SK-N-SH treated with all-trans-retinoic acid at 6 μM for 48 hours (cell line): ENCODE measurements at regions not wholly inside any gene's neighbourhood (a gene's known extent, or its start where the extent isn't known, plus 50 kb on each side); places are given as distances from the start of the nearest gene placed in this dataset.
A peak's percentile ranks its signal among the peaks of the same experiment; 100 is the strongest.

Experiments used
- ATAC-seq: fragments of 200-7000 bp; cut with Tn5 transposase; 3 replicates; pipeline ENCODE4 v1.9.1; 2020; ENCODE audit warnings: mild to moderate bottlenecking, moderate library complexity
- ARNTL ChIP-seq: fragments of 450-650 bp; formaldehyde crosslinking; IDR thresholded peaks from 2 replicates; pipeline ENCODE4 v1.5.0; 2020; ENCODE audit warnings: low read depth, mild to moderate bottlenecking, moderate library complexity, borderline replicate concordance
- BACH2 ChIP-seq: fragments of 250-450 bp; sonication (Bioruptor Pico); IDR thresholded peaks from 2 replicates; pipeline ENCODE4 v1.9.0; 2021; ENCODE audit warnings: mild to moderate bottlenecking, borderline replicate concordance
- CREB5 ChIP-seq: fragments of 250-450 bp; sonication (Bioruptor Pico); IDR thresholded peaks from 2 replicates; pipeline ENCODE4 v1.5.1; 2020; ENCODE audit warnings: low read depth, mild to moderate bottlenecking, moderate library complexity
- CSDC2 ChIP-seq: fragments of 250-450 bp; sonication (Bioruptor Pico); IDR thresholded peaks from 2 replicates; pipeline ENCODE4 v1.5.0; 2020; ENCODE audit warnings: mild to moderate bottlenecking, moderate library complexity
- CSRNP3 ChIP-seq: fragments of 250-450 bp; sonication (Bioruptor Pico); IDR thresholded peaks from 2 replicates; pipeline ENCODE4 v1.5.1; 2021; ENCODE audit warnings: mild to moderate bottlenecking, moderate library complexity
- ESRRG ChIP-seq: fragments of 250-450 bp; sonication (Bioruptor Pico); IDR thresholded peaks from 2 replicates; pipeline ENCODE4 v1.6.1; 2021; ENCODE audit warnings: mild to moderate bottlenecking
- GLIS3 ChIP-seq: fragments of 250-450 bp; sonication (Bioruptor Pico); IDR thresholded peaks from 2 replicates; pipeline ENCODE4 v1.5.0; 2020; ENCODE audit warnings: mild to moderate bottlenecking, moderate library complexity
- ISL1 ChIP-seq: fragments of 250-450 bp; sonication (Bioruptor Pico); IDR thresholded peaks from 2 replicates; pipeline ENCODE4 v2.1.2; 2022; ENCODE audit warnings: mild to moderate bottlenecking, moderate library complexity
- OSR1 ChIP-seq: fragments of 250-450 bp; sonication (Bioruptor Pico); IDR thresholded peaks from 2 replicates; pipeline ENCODE4 v1.8.0; 2022; ENCODE audit warnings: moderate library complexity, mild to moderate bottlenecking, inconsistent platforms
- PATZ1 ChIP-seq: fragments of 250-450 bp; sonication (Bioruptor Pico); IDR thresholded peaks from 2 replicates; pipeline ENCODE4 v1.8.0; 2020; ENCODE audit warnings: mild to moderate bottlenecking, moderate library complexity, borderline replicate concordance
- POU6F1 ChIP-seq: fragments of 250-450 bp; sonication (Bioruptor Pico); IDR thresholded peaks from 2 replicates; pipeline ENCODE4 v1.8.0; 2021; ENCODE audit warnings: low read depth, mild to moderate bottlenecking, moderate library complexity, borderline replicate concordance
- RARB ChIP-seq: fragments of 250-450 bp; sonication (Bioruptor Pico); IDR thresholded peaks from 2 replicates; pipeline ENCODE4 v1.8.0; 2021; ENCODE audit warnings: mild to moderate bottlenecking, moderate library complexity
- SNAI2 ChIP-seq: fragments of 250-450 bp; sonication (Bioruptor Pico); IDR thresholded peaks from 2 replicates; pipeline ENCODE4 v1.5.0; 2020; ENCODE audit warnings: mild to moderate bottlenecking, moderate library complexity
- TCF4 ChIP-seq: fragments of 250-450 bp; sonication (Bioruptor Pico); IDR thresholded peaks from 2 replicates; pipeline ENCODE4 v1.8.0; 2021; ENCODE audit warnings: mild to moderate bottlenecking, moderate library complexity, borderline replicate concordance
- TOX ChIP-seq: fragments of 250-450 bp; sonication (Bioruptor Pico); IDR thresholded peaks from 2 replicates; pipeline ENCODE4 v1.8.0; 2021; ENCODE audit warnings: mild to moderate bottlenecking, moderate library complexity, borderline replicate concordance
- TSHZ2 ChIP-seq: fragments of 250-450 bp; sonication (Bioruptor Pico); IDR thresholded peaks from 2 replicates; pipeline ENCODE4 v1.5.0; 2020; ENCODE audit warnings: mild to moderate bottlenecking, moderate library complexity
- ZC3H10 ChIP-seq: fragments of 250-450 bp; sonication (Bioruptor Pico); IDR thresholded peaks from 2 replicates; pipeline ENCODE4 v1.5.1; 2021; ENCODE audit warnings: mild to moderate bottlenecking, moderate library complexity
- ZFP3 ChIP-seq: fragments of 250-450 bp; sonication (Bioruptor Pico); IDR thresholded peaks from 2 replicates; pipeline ENCODE4 v1.5.0; 2020; ENCODE audit warnings: mild to moderate bottlenecking, moderate library complexity
- ZFP30 ChIP-seq: fragments of 450-650 bp; formaldehyde crosslinking; IDR thresholded peaks from 2 replicates; pipeline ENCODE4 v1.5.0; 2022; ENCODE audit warnings: mild to moderate bottlenecking, moderate library complexity
- ZNF565 ChIP-seq: fragments of 450-650 bp; formaldehyde crosslinking; conservative IDR thresholded peaks from 2 replicates; pipeline ENCODE4 v1.5.0; 2020; ENCODE audit warnings: low read depth, mild to moderate bottlenecking, moderate library complexity
- ZNF70 ChIP-seq: fragments of 450-650 bp; formaldehyde crosslinking; IDR thresholded peaks from 2 replicates; pipeline ENCODE4 v1.5.0; 2020; ENCODE audit warnings: mild to moderate bottlenecking, moderate library complexity
- ZNF8 ChIP-seq: fragments of 450-650 bp; formaldehyde crosslinking; IDR thresholded peaks from 2 replicates; pipeline ENCODE4 v1.5.0; 2020; ENCODE audit warnings: mild to moderate bottlenecking, moderate library complexity

GRCh38 chr14:83842547-83842946, 1687.4 kb upstream of the FLRT2 start (continued):
- TF ChIP-seq TSHZ2 (CRISPR knock-in tag) (no peak), OSR1 (CRISPR knock-in tag) (no peak), CSRNP3 (CRISPR knock-in tag) (no peak)

GRCh38 chr14:83847102-83847501, 1682.8 kb upstream of the FLRT2 start:
- TF ChIP-seq ZNF8 (CRISPR knock-in tag) (no peak), ESRRG (no peak), TOX (no peak), ZNF70 (CRISPR knock-in tag) (no peak), TCF4 (CRISPR knock-in tag) (peak; percentile 26), PATZ1 (no peak), BACH2 (CRISPR knock-in tag) (no peak)
- no peak for ATAC-seq

- no peak for ATAC-seq
- no peak for TF ChIP-seq CSDC2 (CRISPR knock-in tag)
- no peak for TF ChIP-seq ISL1 (CRISPR knock-in tag)
- no peak for TF ChIP-seq ZNF8 (CRISPR knock-in tag)
- no peak for TF ChIP-seq ZNF565 (CRISPR knock-in tag)
- no peak for TF ChIP-seq ZC3H10 (CRISPR knock-in tag)
- no peak for TF ChIP-seq ZFP3 (CRISPR knock-in tag)
- no peak for TF ChIP-seq TCF4 (CRISPR knock-in tag)
- TF ChIP-seq SNAI2 (CRISPR knock-in tag), result no peak
- TF ChIP-seq POU6F1 (CRISPR knock-in tag), result no peak
- TF ChIP-seq ARNTL, result no peak
- TF ChIP-seq CSRNP3 (CRISPR knock-in tag), result no peak
- TF ChIP-seq GLIS3 (CRISPR knock-in tag), result no peak
- no peak for TF ChIP-seq RARB (CRISPR knock-in tag)
- no peak for TF ChIP-seq ZFP30 (CRISPR knock-in tag)
Observed at GRCh38 chr14:83850092-83850491, 1679.9 kb upstream of the FLRT2 start.

GRCh38 chr14:83856334-83856733, 1673.6 kb upstream of the FLRT2 start:
- no peak for ATAC-seq
- no peak for TF ChIP-seq ZC3H10 (CRISPR knock-in tag)
- TF ChIP-seq ARNTL, result no peak
- no peak for TF ChIP-seq PATZ1
- no peak for TF ChIP-seq CREB5 (CRISPR knock-in tag)
- no peak for TF ChIP-seq TOX
- TF ChIP-seq ZNF565 (CRISPR knock-in tag), result no peak
- TF ChIP-seq RARB (CRISPR knock-in tag), result no peak
- TF ChIP-seq ESRRG, result no peak
- no peak for TF ChIP-seq OSR1 (CRISPR knock-in tag)
